ENCODE measurements at regions not wholly inside any gene's neighbourhood (a gene's known extent, or its start where the extent isn't known, plus 50 kb on each side); places are given as distances from the start of the nearest gene placed in this dataset.

- no peak for TF ChIP-seq POLR2A (IDR thresholded peaks at IDR 0.05)
- TF ChIP-seq POLR2AphosphoS5 (IDR thresholded peaks at IDR 0.05), result no peak
- TF ChIP-seq, protein P1, sequence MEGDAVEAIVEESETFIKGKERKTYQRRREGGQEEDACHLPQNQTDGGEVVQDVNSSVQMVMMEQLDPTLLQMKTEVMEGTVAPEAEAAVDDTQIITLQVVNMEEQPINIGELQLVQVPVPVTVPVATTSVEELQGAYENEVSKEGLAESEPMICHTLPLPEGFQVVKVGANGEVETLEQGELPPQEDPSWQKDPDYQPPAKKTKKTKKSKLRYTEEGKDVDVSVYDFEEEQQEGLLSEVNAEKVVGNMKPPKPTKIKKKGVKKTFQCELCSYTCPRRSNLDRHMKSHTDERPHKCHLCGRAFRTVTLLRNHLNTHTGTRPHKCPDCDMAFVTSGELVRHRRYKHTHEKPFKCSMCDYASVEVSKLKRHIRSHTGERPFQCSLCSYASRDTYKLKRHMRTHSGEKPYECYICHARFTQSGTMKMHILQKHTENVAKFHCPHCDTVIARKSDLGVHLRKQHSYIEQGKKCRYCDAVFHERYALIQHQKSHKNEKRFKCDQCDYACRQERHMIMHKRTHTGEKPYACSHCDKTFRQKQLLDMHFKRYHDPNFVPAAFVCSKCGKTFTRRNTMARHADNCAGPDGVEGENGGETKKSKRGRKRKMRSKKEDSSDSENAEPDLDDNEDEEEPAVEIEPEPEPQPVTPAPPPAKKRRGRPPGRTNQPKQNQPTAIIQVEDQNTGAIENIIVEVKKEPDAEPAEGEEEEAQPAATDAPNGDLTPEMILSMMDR (IDR thresholded peaks at IDR 0.05), result no peak
Observed at GRCh38 chr3:159532577-159532976, 456.1 kb upstream of the IL12A start.
